Hepatocyte (in vitro differentiated cells): ENCODE measurements at regions not wholly inside any gene's neighbourhood (a gene's known extent, or its start where the extent isn't known, plus 50 kb on each side); places are given as distances from the start of the nearest gene placed in this dataset.

Source experiments
- DNase-seq: peaks from one replicate; pipeline ENCODE4 v3.0.0-alpha.2; 2016; ENCODE audit warnings: low spot score
- H2AFZ ChIP-seq: fragments of 200-600 bp; sonication (generic); 2 replicates; pipeline ENCODE4 v1.6.0; 2016; ENCODE audit warnings: antibody characterized with exemption, mild to moderate bottlenecking
- H3K27ac ChIP-seq: fragments of 200-600 bp; sonication (generic); 2 replicates; pipeline ENCODE4 v1.5.1; 2016; ENCODE audit warnings: mild to moderate bottlenecking
- H3K27me3 ChIP-seq: fragments of 200-600 bp; sonication (generic); 2 replicates; pipeline ENCODE4 v1.6.1; 2016
- H3K36me3 ChIP-seq: fragments of 200-600 bp; sonication (generic); replicated peaks from 2 replicates; pipeline ENCODE4 v1.5.1; 2016; ENCODE audit warnings: low read depth; ENCODE audit not compliant: insufficient read depth
- H3K4me1 ChIP-seq: fragments of 200-600 bp; sonication (generic); 2 replicates; pipeline ENCODE4 v1.5.1; 2016; ENCODE audit warnings: mild to moderate bottlenecking, moderate library complexity; ENCODE audit not compliant: insufficient read depth
- H3K4me2 ChIP-seq: fragments of 200-600 bp; sonication (generic); 2 replicates; pipeline ENCODE4 v1.6.0; 2016
- H3K4me3 ChIP-seq: fragments of 200-600 bp; sonication (generic); 2 replicates; pipeline ENCODE4 v1.5.1; 2016; ENCODE audit warnings: mild to moderate bottlenecking
- H3K79me2 ChIP-seq: fragments of 200-600 bp; sonication (generic); 2 replicates; pipeline ENCODE4 v1.6.0; 2017; ENCODE audit warnings: mild to moderate bottlenecking
- H3K9me2 ChIP-seq: fragments of 200-600 bp; sonication (generic); replicated peaks from 2 replicates; pipeline ENCODE4 v1.6.0; 2017; ENCODE audit warnings: mild to moderate bottlenecking; ENCODE audit not compliant: insufficient read depth
- H3K9me3 ChIP-seq: fragments of 200-600 bp; sonication (generic); 2 replicates; pipeline ENCODE4 v1.5.1; 2016; ENCODE audit warnings: low read depth, mild to moderate bottlenecking
- H4K20me1 ChIP-seq: fragments of 200-600 bp; sonication (generic); 2 replicates; pipeline ENCODE4 v1.6.0; 2016; ENCODE audit warnings: mild to moderate bottlenecking; ENCODE audit not compliant: insufficient read depth, poor library complexity, severe bottlenecking
- EZH2 ChIP-seq: fragments of 200-600 bp; sonication (generic); IDR thresholded peaks from 2 replicates; pipeline ENCODE4 v1.6.1; 2016; ENCODE audit warnings: antibody characterized with exemption, mild to moderate bottlenecking, borderline replicate concordance
- EZH2phosphoT487 ChIP-seq: fragments of 200-600 bp; sonication (generic); IDR thresholded peaks from one replicate; pipeline ENCODE4 v1.6.1; 2018; ENCODE audit warnings: antibody characterized with exemption, mild to moderate bottlenecking, low read depth, moderate library complexity; ENCODE audit not compliant: unreplicated experiment, severe bottlenecking
- WGBS: methylation state at CpG from one replicate; pipeline ENCODE4 v1.1.6; 2016; ENCODE audit warnings: low lambda C conversion rate; ENCODE audit errors: missing lambda C conversion rate; 5-methylcytosine and 5-hydroxymethylcytosine counted together
- TF ChIP-seq, protein P1 (sequence below): fragments of 200-600 bp; sonication (generic); IDR thresholded peaks from 2 replicates; pipeline ENCODE4 v1.5.1; 2016; ENCODE audit warnings: antibody characterized with exemption, mild to moderate bottlenecking; ENCODE audit not compliant: poor library complexity

DNA sequence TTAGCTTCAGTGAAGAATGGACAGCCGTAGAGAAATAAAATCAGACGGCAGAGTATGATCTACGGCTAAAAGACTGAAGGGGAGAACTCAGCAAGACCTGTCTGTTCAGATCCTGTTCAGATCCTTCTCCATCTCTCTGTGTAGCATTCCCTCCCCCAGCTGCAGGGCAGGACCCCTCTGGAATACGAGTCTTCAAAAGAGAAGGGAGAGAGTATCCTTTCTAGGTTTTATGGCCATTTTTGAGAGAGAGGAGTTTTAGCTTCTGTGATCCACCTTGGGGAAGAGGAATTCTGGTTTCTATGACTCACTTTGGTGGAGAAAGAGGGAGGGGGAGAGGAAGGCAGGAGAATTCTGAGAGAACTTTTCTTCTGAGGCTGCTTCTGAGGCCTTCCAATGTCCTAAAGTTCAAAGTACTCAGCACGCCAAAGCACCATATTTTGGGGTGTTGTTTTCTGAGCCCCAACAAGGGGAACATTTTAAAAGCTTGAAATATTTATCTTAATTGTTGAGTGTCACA is 194.4 kb upstream of the TLE4 start:
- no peak overlapping the region for H2AFZ ChIP-seq
- WGBS: 72% methylated on average over 5 of the region's 5 CpGs
- H3K36me3 ChIP-seq: no peaks in the 10 kb centered on the region
- H3K27me3 ChIP-seq: no peaks in the 10 kb centered on the region
- no peaks in the 10 kb centered on the region for H3K4me1 ChIP-seq
- no peaks in the 10 kb centered on the region for H4K20me1 ChIP-seq
- no peaks in the 10 kb centered on the region for H3K79me2 ChIP-seq
- H3K27ac ChIP-seq: no peak overlapping the region
- DNase-seq: no peak
- no peak overlapping the region for H3K4me3 ChIP-seq
- no peak overlapping the region for H3K4me2 ChIP-seq
- TF ChIP-seq EZH2phosphoT487 (no peak), EZH2 (no peak)
- TF ChIP-seq, protein P1, sequence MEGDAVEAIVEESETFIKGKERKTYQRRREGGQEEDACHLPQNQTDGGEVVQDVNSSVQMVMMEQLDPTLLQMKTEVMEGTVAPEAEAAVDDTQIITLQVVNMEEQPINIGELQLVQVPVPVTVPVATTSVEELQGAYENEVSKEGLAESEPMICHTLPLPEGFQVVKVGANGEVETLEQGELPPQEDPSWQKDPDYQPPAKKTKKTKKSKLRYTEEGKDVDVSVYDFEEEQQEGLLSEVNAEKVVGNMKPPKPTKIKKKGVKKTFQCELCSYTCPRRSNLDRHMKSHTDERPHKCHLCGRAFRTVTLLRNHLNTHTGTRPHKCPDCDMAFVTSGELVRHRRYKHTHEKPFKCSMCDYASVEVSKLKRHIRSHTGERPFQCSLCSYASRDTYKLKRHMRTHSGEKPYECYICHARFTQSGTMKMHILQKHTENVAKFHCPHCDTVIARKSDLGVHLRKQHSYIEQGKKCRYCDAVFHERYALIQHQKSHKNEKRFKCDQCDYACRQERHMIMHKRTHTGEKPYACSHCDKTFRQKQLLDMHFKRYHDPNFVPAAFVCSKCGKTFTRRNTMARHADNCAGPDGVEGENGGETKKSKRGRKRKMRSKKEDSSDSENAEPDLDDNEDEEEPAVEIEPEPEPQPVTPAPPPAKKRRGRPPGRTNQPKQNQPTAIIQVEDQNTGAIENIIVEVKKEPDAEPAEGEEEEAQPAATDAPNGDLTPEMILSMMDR: no peak
- H3K9me3 ChIP-seq: no peaks in the 10 kb centered on the region
- no peaks in the 10 kb centered on the region for H3K9me2 ChIP-seq

DNA sequence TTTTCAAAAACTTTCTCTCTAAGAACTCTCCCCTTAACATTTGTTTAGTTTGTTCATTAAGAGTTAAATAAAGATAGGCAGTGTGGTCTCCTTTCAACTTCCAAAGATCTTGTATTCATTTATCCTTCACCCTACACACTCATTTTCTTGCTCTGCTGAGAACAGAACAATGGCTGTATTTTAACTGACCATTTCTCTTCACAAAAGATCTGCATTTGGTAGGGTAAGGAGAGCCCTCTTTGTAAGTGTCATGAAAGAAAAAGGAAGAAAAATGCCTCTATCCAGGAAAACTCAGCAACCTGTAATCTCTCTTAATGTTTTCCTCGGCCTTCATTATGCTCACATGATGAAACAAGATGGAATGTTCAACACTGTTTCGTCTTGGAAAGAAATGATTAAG is 193.7 kb upstream of the TLE4 start:
- WGBS: 71% methylated on average over 2 of the region's 2 CpGs
- H3K36me3 ChIP-seq: no peaks in the 10 kb centered on the region
- H3K9me2 ChIP-seq: no peaks in the 10 kb centered on the region
- no peak overlapping the region for H3K4me3 ChIP-seq
- no peaks in the 10 kb centered on the region for H3K4me1 ChIP-seq
- no peak overlapping the region for H3K4me2 ChIP-seq
- no peaks in the 10 kb centered on the region for H3K27me3 ChIP-seq
- no peaks in the 10 kb centered on the region for H4K20me1 ChIP-seq
- H3K27ac ChIP-seq: no peak overlapping the region
- DNase-seq: no peak
- no peak overlapping the region for H2AFZ ChIP-seq
- no peaks in the 10 kb centered on the region for H3K9me3 ChIP-seq
- H3K79me2 ChIP-seq: no peaks in the 10 kb centered on the region
- TF ChIP-seq EZH2phosphoT487: no peak
- TF ChIP-seq, protein P1: no peak
- no peak for TF ChIP-seq EZH2

DNA sequence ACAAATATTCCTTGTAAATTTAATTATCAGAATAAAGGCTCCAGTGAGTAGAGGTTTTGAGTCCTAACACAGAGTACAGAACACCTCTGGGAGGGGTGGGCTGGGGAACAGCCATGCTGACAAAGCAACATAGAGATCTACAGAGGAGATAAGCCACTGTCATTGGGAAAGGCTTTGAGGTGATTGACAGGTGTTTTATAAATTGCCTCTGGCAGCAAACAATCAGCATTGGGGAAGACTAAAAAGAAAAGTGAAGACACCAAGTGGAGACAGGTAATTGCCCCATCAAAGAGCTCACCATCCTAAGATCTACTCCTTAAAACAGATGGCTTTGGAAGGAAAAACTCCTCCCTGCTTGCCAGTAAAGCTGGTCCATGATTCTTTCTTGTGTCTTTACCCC is 189.7 kb upstream of the TLE4 start:
- no peaks in the 10 kb centered on the region for H3K4me1 ChIP-seq
- H3K27me3 ChIP-seq: no peaks in the 10 kb centered on the region
- no peaks in the 10 kb centered on the region for H3K79me2 ChIP-seq
- no peaks in the 10 kb centered on the region for H3K9me3 ChIP-seq
- no peak overlapping the region for H2AFZ ChIP-seq
- H3K4me3 ChIP-seq: no peak overlapping the region
- no peaks in the 10 kb centered on the region for H3K36me3 ChIP-seq
- no peaks in the 10 kb centered on the region for H4K20me1 ChIP-seq
- DNase-seq: no peak
- no peak overlapping the region for H3K27ac ChIP-seq
- no peaks in the 10 kb centered on the region for H3K9me2 ChIP-seq
- H3K4me2 ChIP-seq: no peak overlapping the region
- TF ChIP-seq EZH2phosphoT487 (no peak), EZH2 (no peak)
- TF ChIP-seq, protein P1: no peak

DNA sequence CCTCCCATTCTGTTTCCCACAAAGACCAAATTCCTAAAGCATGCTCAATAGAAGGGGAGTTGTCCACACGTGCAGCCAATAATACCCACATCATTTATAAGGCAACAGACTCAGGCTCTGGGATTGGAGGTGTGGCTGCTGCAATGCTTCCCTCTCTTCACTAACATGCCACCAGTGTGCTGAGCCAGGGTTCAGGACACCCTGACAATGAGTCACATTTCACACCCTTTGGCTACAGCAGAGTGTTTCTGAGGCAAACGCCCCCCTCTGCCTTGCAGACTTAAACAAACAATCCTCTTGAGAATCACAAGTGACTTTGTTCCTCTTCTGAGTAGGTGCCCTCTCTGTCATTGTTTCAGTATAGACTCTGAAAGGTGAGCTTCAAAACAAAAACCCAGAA is 189.3 kb upstream of the TLE4 start:
- Histone ChIP-seq H3K4me2 (no peak overlapping the region), H2AFZ (no peak overlapping the region), H3K27ac (no peak overlapping the region), H3K79me2 (no peaks in the 10 kb centered on the region), H3K9me3 (no peaks in the 10 kb centered on the region), H4K20me1 (no peaks in the 10 kb centered on the region), H3K27me3 (no peaks in the 10 kb centered on the region), H3K36me3 (no peaks in the 10 kb centered on the region), H3K4me1 (no peaks in the 10 kb centered on the region), H3K9me2 (no peaks in the 10 kb centered on the region), H3K4me3 (no peak overlapping the region)
- peak; percentile 8 for DNase-seq
- WGBS: 28% methylated on average over 2 of the region's 2 CpGs
- TF ChIP-seq, protein P1: no peak
- TF ChIP-seq EZH2 (no peak), EZH2phosphoT487 (no peak)
